ENCODE measurements at regions not wholly inside any gene's neighbourhood (a gene's known extent, or its start where the extent isn't known, plus 50 kb on each side); places are given as distances from the start of the nearest gene placed in this dataset.
"Not testable (repeated sequence)": the region's sequence is repeated elsewhere in the genome, so short reads cannot be mapped to it uniquely, and the experiment has no call there.

DNA sequence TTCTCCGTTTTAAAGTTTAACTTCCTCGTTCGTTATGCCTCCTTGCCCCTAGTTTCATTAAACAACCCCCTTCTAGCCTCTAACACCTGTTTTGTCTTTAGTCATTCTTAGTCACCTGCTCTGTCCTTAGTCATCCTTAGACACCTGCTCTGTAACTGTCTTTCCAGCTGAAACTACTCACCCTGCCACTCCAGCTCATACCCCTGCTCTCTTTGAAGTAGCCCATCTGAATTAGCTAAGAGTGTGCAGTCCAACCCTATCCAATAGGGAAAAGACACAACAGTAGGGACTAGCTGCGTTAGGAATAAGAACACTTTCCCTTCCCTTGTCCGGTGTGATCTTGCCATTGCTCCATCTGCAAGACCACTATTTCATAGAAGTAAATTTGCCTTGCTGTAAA, 446.5 kb downstream of the CCT8L2 start:
- TF ChIP-seq, protein P1, sequence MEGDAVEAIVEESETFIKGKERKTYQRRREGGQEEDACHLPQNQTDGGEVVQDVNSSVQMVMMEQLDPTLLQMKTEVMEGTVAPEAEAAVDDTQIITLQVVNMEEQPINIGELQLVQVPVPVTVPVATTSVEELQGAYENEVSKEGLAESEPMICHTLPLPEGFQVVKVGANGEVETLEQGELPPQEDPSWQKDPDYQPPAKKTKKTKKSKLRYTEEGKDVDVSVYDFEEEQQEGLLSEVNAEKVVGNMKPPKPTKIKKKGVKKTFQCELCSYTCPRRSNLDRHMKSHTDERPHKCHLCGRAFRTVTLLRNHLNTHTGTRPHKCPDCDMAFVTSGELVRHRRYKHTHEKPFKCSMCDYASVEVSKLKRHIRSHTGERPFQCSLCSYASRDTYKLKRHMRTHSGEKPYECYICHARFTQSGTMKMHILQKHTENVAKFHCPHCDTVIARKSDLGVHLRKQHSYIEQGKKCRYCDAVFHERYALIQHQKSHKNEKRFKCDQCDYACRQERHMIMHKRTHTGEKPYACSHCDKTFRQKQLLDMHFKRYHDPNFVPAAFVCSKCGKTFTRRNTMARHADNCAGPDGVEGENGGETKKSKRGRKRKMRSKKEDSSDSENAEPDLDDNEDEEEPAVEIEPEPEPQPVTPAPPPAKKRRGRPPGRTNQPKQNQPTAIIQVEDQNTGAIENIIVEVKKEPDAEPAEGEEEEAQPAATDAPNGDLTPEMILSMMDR (IDR thresholded peaks at IDR 0.05) = not testable (repeated sequence)
- TF ChIP-seq POLR2A (IDR thresholded peaks at IDR 0.05) = not testable (repeated sequence)
